Endothelial cell of umbilical vein (primary cell): ENCODE measurements at regions not wholly inside any gene's neighbourhood (a gene's known extent, or its start where the extent isn't known, plus 50 kb on each side); places are given as distances from the start of the nearest gene placed in this dataset.

Source experiments
- BruUV-seq: library from RNA; stranded (reverse); fragments of 400-500 nt; replicated peaks from 2 replicates; lab custom pipeline; 2021; lab: Mats Ljungman, UMichigan
- CTCF ChIA-PET: fragments of 300-600, 350-600 bp; sonication (Branson Sonifier 250); formaldehyde crosslinking; loops from one replicate; lab custom pipeline; 2021; ENCODE audit warnings: antibody characterized with exemption, inconsistent platforms; lab: Charles Lee
- POLR2A ChIA-PET: fragments of 300-600, 350-600 bp; sonication (Branson Sonifier 250); formaldehyde crosslinking; loops from one replicate; lab custom pipeline; 2021; ENCODE audit warnings: antibody characterized with exemption, inconsistent platforms; lab: Charles Lee
- DNase-seq: peaks from one replicate; pipeline ENCODE4 v3.0.0-alpha.2; 2011; ENCODE audit warnings: low read depth, low spot score
- FAIRE-seq: peaks from 2 replicates; lab custom pipeline; 2011; peaks lifted over from hg19 to GRCh38; lab: Jason Lieb, UNC
- H2AFZ ChIP-seq: 2 replicates; pipeline ENCODE4 v1.6.0; 2012; ENCODE audit warnings: low read depth, low read length, control low read depth, inconsistent platforms
- H3K27ac ChIP-seq: 2 replicates; pipeline ENCODE4 v1.5.1; 2011; ENCODE audit warnings: low read depth, mild to moderate bottlenecking, control low read depth, low read length, moderate library complexity; ENCODE audit not compliant: insufficient read depth
- H3K27me3 ChIP-seq, 2 experiments: 2 replicates each; pipeline versions ENCODE4 v1.6.0 to v1.6.1; 2011; ENCODE audit warnings: low read length in 2 of 2, mixed read lengths in 1 of 2; ENCODE audit not compliant: control insufficient read depth in 2 of 2, insufficient read depth in 2 of 2
- H3K36me3 ChIP-seq, 2 experiments: 2 replicates in 1 of 2; 3 replicates in 1 of 2; pipeline ENCODE4 v1.5.1; 2011; ENCODE audit warnings: low read length in 2 of 2, mild to moderate bottlenecking in 1 of 2, moderate library complexity in 1 of 2; ENCODE audit not compliant: control insufficient read depth in 2 of 2, insufficient read depth in 2 of 2; ENCODE audit errors: extremely low read depth in 1 of 2
- H3K4me1 ChIP-seq: 3 replicates; pipeline ENCODE4 v1.5.1; 2011; ENCODE audit warnings: mild to moderate bottlenecking, low read length; ENCODE audit not compliant: control insufficient read depth, insufficient read depth; ENCODE audit errors: extremely low read depth
- H3K4me2 ChIP-seq: 2 replicates; pipeline ENCODE4 v1.6.1; 2011; ENCODE audit warnings: low read length, control low read depth, mixed read lengths; ENCODE audit not compliant: insufficient read depth
- H3K4me3 ChIP-seq, 3 experiments: fragments of 200-600 bp in 1 of 3; sonication (generic), shearing (Covaris generic) in 1 of 3; replicated peaks in 1 of 3; 2 replicates each; pipeline ENCODE4 v1.5.1; 2011 to 2016; ENCODE audit warnings: control low read depth in 3 of 3, low read length in 3 of 3, mild to moderate bottlenecking in 2 of 3, inconsistent platforms in 1 of 3, low read depth in 1 of 3, moderate library complexity in 1 of 3; ENCODE audit not compliant: insufficient read depth in 1 of 3
- H3K79me2 ChIP-seq: 2 replicates; pipeline ENCODE4 v1.6.0; 2012; ENCODE audit warnings: low read length, inconsistent platforms; ENCODE audit not compliant: control insufficient read depth, insufficient read depth
- H3K9ac ChIP-seq: replicated peaks from 2 replicates; pipeline ENCODE3; 2011; ENCODE audit warnings: low read length, control low read depth; ENCODE audit not compliant: insufficient read depth; ENCODE audit errors: extremely low read depth
- H3K9me1 ChIP-seq: replicated peaks from 3 replicates; pipeline ENCODE4 v1.6.0; 2011; ENCODE audit warnings: mild to moderate bottlenecking, low read length; ENCODE audit not compliant: control insufficient read depth, insufficient read depth; ENCODE audit errors: extremely low read depth
- H3K9me3 ChIP-seq: replicated peaks from 2 replicates; pipeline ENCODE4 v1.5.1; 2012; ENCODE audit warnings: low read length, inconsistent platforms; ENCODE audit not compliant: control insufficient read depth, insufficient read depth
- H4K20me1 ChIP-seq: replicated peaks from 2 replicates; pipeline ENCODE3; 2011; ENCODE audit warnings: mild to moderate bottlenecking, low read length; ENCODE audit not compliant: control insufficient read depth, insufficient read depth; ENCODE audit errors: extremely low read depth
- EZH2 ChIP-seq: IDR thresholded peaks from 2 replicates; pipeline ENCODE4 v1.6.1; 2012; ENCODE audit warnings: borderline replicate concordance, low read depth, mild to moderate bottlenecking, moderate library complexity, low read length, inconsistent platforms; ENCODE audit not compliant: severe bottlenecking
- FOS ChIP-seq: IDR thresholded peaks from 2 replicates; pipeline ENCODE4 v1.6.1; 2011; ENCODE audit warnings: mild to moderate bottlenecking, low read length, moderate library complexity, borderline replicate concordance; ENCODE audit not compliant: insufficient read depth
- GATA2 ChIP-seq: IDR thresholded peaks from 2 replicates; pipeline ENCODE4 v1.7.0; 2011; ENCODE audit warnings: low read depth, mild to moderate bottlenecking, moderate library complexity, mixed read lengths, low read length; ENCODE audit not compliant: insufficient read length, insufficient read depth
- JUN ChIP-seq: IDR thresholded peaks from 2 replicates; pipeline ENCODE4 v1.6.1; 2011; ENCODE audit warnings: borderline replicate concordance, low read depth; ENCODE audit not compliant: insufficient read length, insufficient read depth
- MYC ChIP-seq: IDR thresholded peaks from one replicate; pipeline ENCODE4 v1.6.1; 2011; ENCODE audit warnings: mild to moderate bottlenecking, low read depth, low read length
- POLR2A ChIP-seq: IDR thresholded peaks from 2 replicates; pipeline ENCODE4 v1.6.1; 2012; ENCODE audit warnings: low read depth, mild to moderate bottlenecking, control low read depth, low read length
- POLR2AphosphoS5 ChIP-seq: IDR thresholded peaks from 2 replicates; pipeline ENCODE4 v1.6.1; 2012; ENCODE audit warnings: low read depth, mild to moderate bottlenecking, control low read depth, low read length, moderate library complexity; ENCODE audit not compliant: insufficient read depth
- dilution Hi-C: fragments of 300-500 bp; cut with MboI; formaldehyde crosslinking; loops from one replicate; pipeline ENCODE4 v1.15.0; 2019; ENCODE audit warnings: low sequenced_read_pairs; ENCODE audit not compliant: extremely low pct_ligation_motif_present
- intact Hi-C: fragments of 100-400 bp; cut with micrococcal nuclease; formaldehyde crosslinking; loops from one replicate; pipeline ENCODE4 v1.10.0; 2022
- TF ChIP-seq, protein P1 (sequence below): IDR thresholded peaks from 2 replicates; pipeline ENCODE4 v1.6.1; 2011; ENCODE audit not compliant: insufficient read depth, insufficient read length
- TF ChIP-seq, protein P2 (sequence below), 2 donors: IDR thresholded peaks; 1 replicate in 1 of 2; 2 replicates in 1 of 2; pipeline ENCODE4 v1.5.1; 2011; ENCODE audit warnings: low read length in 2 of 2, mild to moderate bottlenecking in 2 of 2, moderate library complexity in 2 of 2, control low read depth in 1 of 2, inconsistent platforms in 1 of 2, low read depth in 1 of 2; ENCODE audit not compliant: insufficient read depth in 1 of 2; ENCODE audit errors: extremely low read depth in 1 of 2

DNA sequence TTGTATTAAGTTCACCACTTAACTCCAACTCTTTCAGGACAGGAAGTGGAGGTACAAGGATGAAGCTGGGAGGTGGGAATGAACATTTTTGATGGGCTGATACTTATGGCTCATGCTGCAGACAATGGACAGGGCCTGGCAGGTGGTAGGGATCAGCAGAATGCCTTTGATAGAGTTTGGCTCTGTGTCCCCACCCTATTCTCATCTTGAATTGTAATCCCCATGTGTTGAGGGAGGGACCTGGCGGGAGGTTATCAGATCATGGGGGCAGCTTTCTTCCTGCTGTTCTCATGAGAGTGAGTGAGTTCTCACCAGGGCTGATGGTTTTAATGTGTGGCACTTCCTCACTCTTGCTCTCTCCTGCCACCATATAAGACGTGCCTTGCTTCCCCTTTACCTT lies 87.3 kb upstream of the PRLR start:
- peaks cover 2% of the 10 kb centered on the region for H3K9me1 ChIP-seq
- no peak overlapping the region for H3K9ac ChIP-seq
- ChIA-PET POLR2A (no interaction called here), CTCF (no interaction called here)
- H3K4me3 ChIP-seq, result no peak overlapping the region
- FAIRE-seq, result no peak
- no peaks in the 10 kb centered on the region for H3K9me3 ChIP-seq
- dilution Hi-C loops (no loop called here), intact Hi-C loops (no loop called here)
- no peaks in the 10 kb centered on the region for H4K20me1 ChIP-seq
- no peak for DNase-seq
- H3K27ac ChIP-seq, result no peak overlapping the region
- TF ChIP-seq MYC (no peak), FOS (no peak), POLR2A (no peak), JUN (no peak), EZH2 (no peak), POLR2AphosphoS5 (no peak), GATA2 (no peak)
- TF ChIP-seq, protein P1, sequence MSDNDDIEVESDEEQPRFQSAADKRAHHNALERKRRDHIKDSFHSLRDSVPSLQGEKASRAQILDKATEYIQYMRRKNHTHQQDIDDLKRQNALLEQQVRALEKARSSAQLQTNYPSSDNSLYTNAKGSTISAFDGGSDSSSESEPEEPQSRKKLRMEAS, result no peak
- TF ChIP-seq, protein P2, sequence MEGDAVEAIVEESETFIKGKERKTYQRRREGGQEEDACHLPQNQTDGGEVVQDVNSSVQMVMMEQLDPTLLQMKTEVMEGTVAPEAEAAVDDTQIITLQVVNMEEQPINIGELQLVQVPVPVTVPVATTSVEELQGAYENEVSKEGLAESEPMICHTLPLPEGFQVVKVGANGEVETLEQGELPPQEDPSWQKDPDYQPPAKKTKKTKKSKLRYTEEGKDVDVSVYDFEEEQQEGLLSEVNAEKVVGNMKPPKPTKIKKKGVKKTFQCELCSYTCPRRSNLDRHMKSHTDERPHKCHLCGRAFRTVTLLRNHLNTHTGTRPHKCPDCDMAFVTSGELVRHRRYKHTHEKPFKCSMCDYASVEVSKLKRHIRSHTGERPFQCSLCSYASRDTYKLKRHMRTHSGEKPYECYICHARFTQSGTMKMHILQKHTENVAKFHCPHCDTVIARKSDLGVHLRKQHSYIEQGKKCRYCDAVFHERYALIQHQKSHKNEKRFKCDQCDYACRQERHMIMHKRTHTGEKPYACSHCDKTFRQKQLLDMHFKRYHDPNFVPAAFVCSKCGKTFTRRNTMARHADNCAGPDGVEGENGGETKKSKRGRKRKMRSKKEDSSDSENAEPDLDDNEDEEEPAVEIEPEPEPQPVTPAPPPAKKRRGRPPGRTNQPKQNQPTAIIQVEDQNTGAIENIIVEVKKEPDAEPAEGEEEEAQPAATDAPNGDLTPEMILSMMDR (IDR thresholded peaks at IDR 0.05; ENCODE audit: extremely low read depth in 1 of 2, insufficient read depth in 1 of 2, low read depth in 1 of 2, low read length in 2 of 2), result no peak
- no peaks in the 10 kb centered on the region for H3K36me3 ChIP-seq
- H3K4me1 ChIP-seq, result no peaks in the 10 kb centered on the region
- H2AFZ ChIP-seq, result no peak overlapping the region
- no TSS peak for BruUV-seq
- no peaks in the 10 kb centered on the region for H3K27me3 ChIP-seq
- H3K79me2 ChIP-seq, result no peaks in the 10 kb centered on the region
- no peak overlapping the region for H3K4me2 ChIP-seq
